ENCODE measurements at regions not wholly inside any gene's neighbourhood (a gene's known extent, or its start where the extent isn't known, plus 50 kb on each side); places are given as distances from the start of the nearest gene placed in this dataset.

GRCh38 chr5:12805165-12805698, 901.0 kb upstream of the CTNND2 start:
- TF ChIP-seq CTCF (conservative IDR thresholded peaks at IDR 0.05) (no peak), ZFX (IDR thresholded peaks at IDR 0.05) (no peak)
